ENCODE measurements at regions not wholly inside any gene's neighbourhood (a gene's known extent, or its start where the extent isn't known, plus 50 kb on each side); places are given as distances from the start of the nearest gene placed in this dataset.

GRCh38 chr1:114258074-114258473 is 104.4 kb upstream of the SYT6 start:
- TF ChIP-seq CTCF (IDR thresholded peaks at IDR 0.05; ENCODE audit: poor library complexity, severe bottlenecking) (no peak), EP300 (conservative IDR thresholded peaks at IDR 0.05; ENCODE audit: poor library complexity, severe bottlenecking) (no peak)
